ENCODE measurements at regions not wholly inside any gene's neighbourhood (a gene's known extent, or its start where the extent isn't known, plus 50 kb on each side); places are given as distances from the start of the nearest gene placed in this dataset.

GRCh38 chr6:54503144-54503543 is 194.9 kb downstream of the TINAG start:
- no peak overlapping the region for H3K4me3 ChIP-seq (ENCODE audit: low read depth, low read length)
- no peak for TF ChIP-seq CTCF (conservative IDR thresholded peaks at IDR 0.05; ENCODE audit: low read depth, low read length)

GRCh38 chr6:54515013-54515412 is 206.8 kb downstream of the TINAG start:
- H3K4me3 ChIP-seq (ENCODE audit: low read depth, low read length) = no peak overlapping the region
- no peak for TF ChIP-seq CTCF (conservative IDR thresholded peaks at IDR 0.05; ENCODE audit: low read depth, low read length)
- DNase-seq (ENCODE audit: low read depth) = no peak

More at GRCh38 chr6:54503144-54503543, 194.9 kb downstream of the TINAG start:
- DNase-seq (ENCODE audit: low read depth) = no peak

- DNase-seq (ENCODE audit: low read depth) = no peak
- H3K4me3 ChIP-seq (ENCODE audit: low read depth, low read length) = no peak overlapping the region
- no peak for TF ChIP-seq CTCF (conservative IDR thresholded peaks at IDR 0.05; ENCODE audit: low read depth, low read length)
Measured at GRCh38 chr6:54515713-54516112, 207.5 kb downstream of the TINAG start.

GRCh38 chr6:54516321-54516720 is 208.1 kb downstream of the TINAG start:
- DNase-seq (ENCODE audit: low read depth) = no peak
- H3K4me3 ChIP-seq (ENCODE audit: low read depth, low read length) = no peak overlapping the region
- no peak for TF ChIP-seq CTCF (conservative IDR thresholded peaks at IDR 0.05; ENCODE audit: low read depth, low read length)

GRCh38 chr6:54519161-54519560 is 210.9 kb downstream of the TINAG start:
- peak; percentile 6 for DNase-seq (ENCODE audit: low read depth)
- no peak for TF ChIP-seq CTCF (conservative IDR thresholded peaks at IDR 0.05; ENCODE audit: low read depth, low read length)
- H3K4me3 ChIP-seq (ENCODE audit: low read depth, low read length) = no peak overlapping the region

- DNase-seq (ENCODE audit: low read depth) = peak; percentile 56
- no peak for TF ChIP-seq CTCF (conservative IDR thresholded peaks at IDR 0.05; ENCODE audit: low read depth, low read length)
- no peak overlapping the region for H3K4me3 ChIP-seq (ENCODE audit: low read depth, low read length)
Measured at GRCh38 chr6:54525731-54526130, 217.5 kb downstream of the TINAG start.

GRCh38 chr6:54533567-54533966 is 225.3 kb downstream of the TINAG start:
- H3K4me3 ChIP-seq (ENCODE audit: low read depth, low read length) = no peak overlapping the region
- no peak for TF ChIP-seq CTCF (conservative IDR thresholded peaks at IDR 0.05; ENCODE audit: low read depth, low read length)
- no peak for DNase-seq (ENCODE audit: low read depth)

All from choroid plexus epithelial cell (primary cell).